GM12878 (cell line): ENCODE measurements at regions not wholly inside any gene's neighbourhood (a gene's known extent, or its start where the extent isn't known, plus 50 kb on each side); places are given as distances from the start of the nearest gene placed in this dataset.

Experiments
- ATAC-seq: fragments of 200-7000 bp; cut with Tn5 transposase; 3 replicates; pipeline ENCODE4 v1.9.1; 2020; ENCODE audit warnings: mild to moderate bottlenecking, moderate library complexity
- BruUV-seq: library from RNA; stranded (reverse); fragments of 400-500 nt; replicated peaks from 2 replicates; lab custom pipeline; 2021; lab: Mats Ljungman, UMichigan
- CTCF ChIA-PET: fragments of 300-600 bp; sonication (Branson Sonifier 250); formaldehyde crosslinking; extraction: SDS; loops from one replicate; lab custom pipeline; 2021; ENCODE audit warnings: inconsistent platforms; lab: Yijun Ruan, JAX
- POLR2A ChIA-PET: fragments of 350-600 bp; formaldehyde crosslinking; extraction: SDS; loops from one replicate; lab custom pipeline; 2021; ENCODE audit warnings: inconsistent platforms; lab: Charles Lee
- RAD21 ChIA-PET: fragments of 300-600 bp; sonication (Branson Sonifier 250); formaldehyde crosslinking; loops from one replicate; lab custom pipeline; 2023; ENCODE audit warnings: antibody characterized with exemption; ENCODE audit not compliant: unreplicated experiment; lab: Charles Lee
- SMC1A ChIA-PET: fragments of 300-600 bp; sonication (Branson Sonifier 250); formaldehyde crosslinking; loops from one replicate; lab custom pipeline; 2023; ENCODE audit not compliant: unreplicated experiment, uncharacterized antibody; lab: Charles Lee
- DNase-seq: peaks from one replicate; pipeline ENCODE4 v3.0.0-alpha.2; 2011; ENCODE audit warnings: low read depth, low spot score
- FAIRE-seq: peaks from 3 replicates; lab custom pipeline; 2011; peaks lifted over from hg19 to GRCh38; lab: Jason Lieb, UNC
- H2AFZ ChIP-seq: 2 replicates; pipeline ENCODE4 v1.6.0; 2011; ENCODE audit warnings: low read depth, low read length, control low read depth; ENCODE audit not compliant: control insufficient read depth
- H3K27ac ChIP-seq: 2 replicates; pipeline ENCODE4 v1.5.1; 2011; ENCODE audit warnings: control low read depth; ENCODE audit not compliant: control insufficient read depth, insufficient read depth
- H3K27me3 ChIP-seq, 2 experiments: replicated peaks in 1 of 2; 2 replicates each; pipeline versions ENCODE4 v1.6.0 to v1.6.1; 2011; ENCODE audit warnings: low read length in 1 of 2; ENCODE audit not compliant: control insufficient read depth in 2 of 2, insufficient read depth in 2 of 2
- H3K36me3 ChIP-seq, 2 experiments: 2 replicates each; pipeline ENCODE4 v1.5.1; 2011; ENCODE audit warnings: low read length in 1 of 2; ENCODE audit not compliant: control insufficient read depth in 2 of 2, insufficient read depth in 2 of 2
- H3K4me1 ChIP-seq: 2 replicates; pipeline ENCODE4 v1.6.1; 2011; ENCODE audit warnings: mild to moderate bottlenecking, low read length, moderate library complexity, mixed read lengths; ENCODE audit not compliant: control insufficient read depth, insufficient read depth
- H3K4me2 ChIP-seq: 2 replicates; pipeline ENCODE4 v1.6.0; 2011; ENCODE audit warnings: control low read depth; ENCODE audit not compliant: control insufficient read depth, insufficient read depth
- H3K4me3 ChIP-seq: fragments of 200-600 bp; sonication (generic); 2 replicates; pipeline ENCODE4 v1.5.1; 2016
- H3K79me2 ChIP-seq: 2 replicates; pipeline ENCODE4 v1.6.0; 2011; ENCODE audit warnings: low read length; ENCODE audit not compliant: control insufficient read depth, insufficient read depth
- H3K9ac ChIP-seq: 2 replicates; pipeline ENCODE4 v1.8.0; 2011; ENCODE audit warnings: low read length, control low read depth, mixed read lengths; ENCODE audit not compliant: control insufficient read depth, insufficient read depth
- H3K9me3 ChIP-seq: replicated peaks from 3 replicates; pipeline ENCODE4 v1.5.1; 2011; ENCODE audit warnings: mild to moderate bottlenecking, low read length; ENCODE audit not compliant: control insufficient read depth, insufficient read depth
- H4K20me1 ChIP-seq: 2 replicates; pipeline ENCODE4 v1.6.0; 2011; ENCODE audit not compliant: control insufficient read depth, insufficient read depth
- BRCA1 ChIP-seq: IDR thresholded peaks from 2 replicates; pipeline ENCODE4 v1.6.1; 2011; ENCODE audit warnings: low read depth, low read length, improper control_type of control experiment
- TCF12 ChIP-seq: IDR thresholded peaks from 2 replicates; pipeline ENCODE4 v1.6.1; 2011; ENCODE audit warnings: low read depth, mild to moderate bottlenecking, low read length
- ZNF207 ChIP-seq: fragments of 450-650 bp; IDR thresholded peaks from 2 replicates; pipeline ENCODE4 v1.6.1; 2014; ENCODE audit warnings: antibody characterized with exemption, mild to moderate bottlenecking, borderline replicate concordance
- WGBS: methylation state at CpG from one replicate; pipeline ENCODE4 v1.1.6; 2016; ENCODE audit warnings: low lambda C conversion rate; ENCODE audit not compliant: insufficient replicate concordance, insufficient coverage; ENCODE audit errors: missing lambda C conversion rate; 5-methylcytosine and 5-hydroxymethylcytosine counted together
- in situ Hi-C: fragments of 300-500 bp; cut with MboI; formaldehyde crosslinking; loops from 9 replicates; pipeline ENCODE4 v1.14.3; 2018; ENCODE audit warnings: mixed read lengths
- intact Hi-C: fragments of 100-400 bp; cut with micrococcal nuclease; formaldehyde crosslinking; loops from one replicate; pipeline ENCODE4 v1.14.2; 2022; ENCODE audit not compliant: unreplicated experiment

DNA sequence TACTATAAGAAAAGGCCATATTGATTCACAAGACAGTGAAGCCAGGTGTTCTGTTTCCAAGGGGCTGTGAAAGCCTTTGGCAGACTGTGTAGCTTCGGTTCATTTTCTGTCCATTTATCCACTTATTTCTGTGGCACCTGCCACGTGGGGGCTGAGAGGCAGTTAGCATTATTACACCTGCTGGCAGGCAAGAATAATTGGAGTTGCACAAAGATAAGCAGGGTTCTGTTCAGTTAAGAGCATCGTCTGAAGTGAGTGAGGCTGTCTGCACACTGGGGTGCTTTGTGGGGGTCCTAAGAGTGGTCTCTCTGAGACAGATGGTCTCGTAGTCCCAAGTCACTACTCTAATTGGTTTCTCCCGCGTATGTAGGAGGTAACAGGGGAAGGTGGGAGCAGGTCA lies 60.6 kb upstream of the CCN6 start:
- peak overlapping the region; percentile 80 for H3K27ac ChIP-seq
- peak; percentile 5 for ATAC-seq
- H3K4me1 ChIP-seq = peaks cover 47% of the 10 kb centered on the region
- peak overlapping the region; percentile 25; the same call in 1 of the 2 replicates for H3K9ac ChIP-seq
- peak overlapping the region; percentile 76 for H2AFZ ChIP-seq
- H3K36me3 ChIP-seq = no peaks in the 10 kb centered on the region
- BruUV-seq = no TSS peak
- no peaks in the 10 kb centered on the region for H3K27me3 ChIP-seq
- intact Hi-C loops (loop anchor here (1.0 kb wide), 1 partner anchor 120 kb away; the partner anchor contains the start of gene FYN), in situ Hi-C loops (no loop called here)
- H3K4me2 ChIP-seq = peak overlapping the region; percentile 32; the same call in 1 of the 2 replicates
- TF ChIP-seq TCF12 (0 out of 2 replicates have a peak, but pooled peaks have one; percentile 37), BRCA1 (no peak)
- ChIA-PET RAD21 (interaction anchor here (0.9 to 3.2 kb wide), 8 partner anchors 50 to 283 kb away, joined by 3 to 14 read pairs (median 5); no protein-coding TSS in a partner anchor), CTCF (interaction anchor here (0.7 to 3.6 kb wide), 14 partner anchors 10 to 344 kb away, joined by 3 to 35 read pairs (median 4); no protein-coding TSS in a partner anchor), POLR2A (interaction anchor here (0.8 to 2.1 kb wide), 3 partner anchors 229 to 271 kb away, joined by 3 to 9 read pairs (median 3); no protein-coding TSS in a partner anchor), SMC1A (interaction anchor here (0.7 to 3.6 kb wide), 20 partner anchors 22 to 734 kb away, joined by 3 to 29 read pairs (median 6); partner anchors contain the start of gene FYN)
- H3K79me2 ChIP-seq = no peaks in the 10 kb centered on the region
- H4K20me1 ChIP-seq = no peaks in the 10 kb centered on the region
- no peak for DNase-seq
- H3K4me3 ChIP-seq = no peak overlapping the region
- FAIRE-seq = no peak
- 65% methylated on average over 6 of the region's 6 CpGs for WGBS
- no peaks in the 10 kb centered on the region; the same call in 2 of the 3 replicates for H3K9me3 ChIP-seq

DNA sequence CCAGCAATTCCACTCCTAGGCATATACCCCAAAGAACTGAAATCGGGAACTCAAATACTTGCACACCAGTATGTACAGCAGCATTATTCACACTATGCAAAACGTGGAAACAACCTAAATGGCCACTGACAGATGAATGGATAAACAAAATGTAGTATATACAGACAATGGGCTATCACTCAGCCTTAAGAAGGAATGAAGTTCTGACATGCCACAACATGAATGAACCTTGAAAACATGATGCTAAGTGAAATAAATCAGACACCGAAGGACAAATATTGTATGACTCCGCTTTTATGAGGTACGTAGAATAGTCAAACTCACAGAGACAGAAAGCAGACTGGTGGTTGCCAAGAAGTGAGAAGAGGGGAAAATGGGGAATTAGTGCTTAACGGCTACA lies 59.1 kb upstream of the CCN6 start:
- ChIA-PET POLR2A (no interaction called here), SMC1A (interaction anchor here (1.0 to 4.1 kb wide), 6 partner anchors 47 to 286 kb away, joined by 3 to 29 read pairs (median 8); no protein-coding TSS in a partner anchor), CTCF (interaction anchor here (1.1 to 7.0 kb wide), 3 partner anchors 48 to 284 kb away, joined by 3 to 88 read pairs (median 17); no protein-coding TSS in a partner anchor), RAD21 (no interaction called here)
- TF ChIP-seq ZNF207 = no peak
- Histone ChIP-seq H3K9me3 (no peaks in the 10 kb centered on the region; the same call in 2 of the 3 replicates), H3K4me2 (no peak overlapping the region), H3K4me1 (peaks cover 38% of the 10 kb centered on the region), H3K27ac (no peak overlapping the region), H3K27me3 (no peaks in the 10 kb centered on the region), H3K4me3 (no peak overlapping the region), H2AFZ (no peak overlapping the region), H3K9ac (no peak overlapping the region), H4K20me1 (no peaks in the 10 kb centered on the region), H3K79me2 (no peaks in the 10 kb centered on the region), H3K36me3 (no peaks in the 10 kb centered on the region)
- DNase-seq (no peak), ATAC-seq (no peak), FAIRE-seq (no peak)
- intact Hi-C loops = loop anchor here (1.0 to 5.0 kb wide), 2 partner anchors 189 to 217 kb away; no protein-coding TSS in a partner anchor
- in situ Hi-C loops = loop anchor here (5.0 kb wide), 1 partner anchor 287 kb away; no protein-coding TSS in a partner anchor
- 65% methylated on average over 6 of the region's 6 CpGs for WGBS
- no TSS peak for BruUV-seq
